Right lobe of liver (tissue), 4 donors: ENCODE measurements at regions not wholly inside any gene's neighbourhood (a gene's known extent, or its start where the extent isn't known, plus 50 kb on each side); places are given as distances from the start of the nearest gene placed in this dataset.

ENCODE experiments used
- POLR2A ChIP-seq: fragments of 450-650 bp; IDR thresholded peaks from one replicate; pipeline ENCODE4 v1.6.1; 2017; ENCODE audit warnings: antibody characterized with exemption, mild to moderate bottlenecking
- TF ChIP-seq, protein P1 (sequence below), 4 donors: fragments of 200-600 bp in 3 of 4; fragments of 450-650 bp in 1 of 4; IDR thresholded peaks; one replicate each; pipeline versions ENCODE4 v1.5.1 to v1.8.0; 2016 to 2022; ENCODE audit warnings: antibody characterized with exemption in 4 of 4, mild to moderate bottlenecking in 2 of 4
- donor health status: DM: no; HTN: no; CAD: no.
- donor health status: DM: no; HTN: no; CAD: no.
- donor health status: DM: no; HTN: yes; CAD: no.

GRCh38 chr2:139946690-139947089, 1166.5 kb upstream of the NXPH2 start:
- TF ChIP-seq POLR2A = no peak
- TF ChIP-seq, protein P1, sequence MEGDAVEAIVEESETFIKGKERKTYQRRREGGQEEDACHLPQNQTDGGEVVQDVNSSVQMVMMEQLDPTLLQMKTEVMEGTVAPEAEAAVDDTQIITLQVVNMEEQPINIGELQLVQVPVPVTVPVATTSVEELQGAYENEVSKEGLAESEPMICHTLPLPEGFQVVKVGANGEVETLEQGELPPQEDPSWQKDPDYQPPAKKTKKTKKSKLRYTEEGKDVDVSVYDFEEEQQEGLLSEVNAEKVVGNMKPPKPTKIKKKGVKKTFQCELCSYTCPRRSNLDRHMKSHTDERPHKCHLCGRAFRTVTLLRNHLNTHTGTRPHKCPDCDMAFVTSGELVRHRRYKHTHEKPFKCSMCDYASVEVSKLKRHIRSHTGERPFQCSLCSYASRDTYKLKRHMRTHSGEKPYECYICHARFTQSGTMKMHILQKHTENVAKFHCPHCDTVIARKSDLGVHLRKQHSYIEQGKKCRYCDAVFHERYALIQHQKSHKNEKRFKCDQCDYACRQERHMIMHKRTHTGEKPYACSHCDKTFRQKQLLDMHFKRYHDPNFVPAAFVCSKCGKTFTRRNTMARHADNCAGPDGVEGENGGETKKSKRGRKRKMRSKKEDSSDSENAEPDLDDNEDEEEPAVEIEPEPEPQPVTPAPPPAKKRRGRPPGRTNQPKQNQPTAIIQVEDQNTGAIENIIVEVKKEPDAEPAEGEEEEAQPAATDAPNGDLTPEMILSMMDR (IDR thresholded peaks at IDR 0.05) = no peak
